GM12878 (cell line): ENCODE measurements at regions not wholly inside any gene's neighbourhood (a gene's known extent, or its start where the extent isn't known, plus 50 kb on each side); places are given as distances from the start of the nearest gene placed in this dataset.

ENCODE experiments used
- ATAC-seq: fragments of 200-7000 bp; cut with Tn5 transposase; 3 replicates; pipeline ENCODE4 v1.9.1; 2020; ENCODE audit warnings: mild to moderate bottlenecking, moderate library complexity
- BruUV-seq: library from RNA; stranded (reverse); fragments of 400-500 nt; replicated peaks from 2 replicates; lab custom pipeline; 2021; lab: Mats Ljungman, UMichigan
- CTCF ChIA-PET: fragments of 300-600 bp; sonication (Branson Sonifier 250); formaldehyde crosslinking; extraction: SDS; loops from one replicate; lab custom pipeline; 2021; ENCODE audit warnings: inconsistent platforms; lab: Yijun Ruan, JAX
- POLR2A ChIA-PET: fragments of 350-600 bp; formaldehyde crosslinking; extraction: SDS; loops from one replicate; lab custom pipeline; 2021; ENCODE audit warnings: inconsistent platforms; lab: Charles Lee
- RAD21 ChIA-PET: fragments of 300-600 bp; sonication (Branson Sonifier 250); formaldehyde crosslinking; loops from one replicate; lab custom pipeline; 2023; ENCODE audit warnings: antibody characterized with exemption; ENCODE audit not compliant: unreplicated experiment; lab: Charles Lee
- SMC1A ChIA-PET: fragments of 300-600 bp; sonication (Branson Sonifier 250); formaldehyde crosslinking; loops from one replicate; lab custom pipeline; 2023; ENCODE audit not compliant: unreplicated experiment, uncharacterized antibody; lab: Charles Lee
- DNase-seq: peaks from one replicate; pipeline ENCODE4 v3.0.0-alpha.2; 2011; ENCODE audit warnings: low read depth, low spot score
- FAIRE-seq: peaks from 3 replicates; lab custom pipeline; 2011; peaks lifted over from hg19 to GRCh38; lab: Jason Lieb, UNC
- H2AFZ ChIP-seq: 2 replicates; pipeline ENCODE4 v1.6.0; 2011; ENCODE audit warnings: low read depth, low read length, control low read depth; ENCODE audit not compliant: control insufficient read depth
- H3K27ac ChIP-seq: 2 replicates; pipeline ENCODE4 v1.5.1; 2011; ENCODE audit warnings: control low read depth; ENCODE audit not compliant: control insufficient read depth, insufficient read depth
- H3K27me3 ChIP-seq, 2 experiments: replicated peaks in 1 of 2; 2 replicates each; pipeline versions ENCODE4 v1.6.0 to v1.6.1; 2011; ENCODE audit warnings: low read length in 1 of 2; ENCODE audit not compliant: control insufficient read depth in 2 of 2, insufficient read depth in 2 of 2
- H3K36me3 ChIP-seq, 2 experiments: 2 replicates each; pipeline ENCODE4 v1.5.1; 2011; ENCODE audit warnings: low read length in 1 of 2; ENCODE audit not compliant: control insufficient read depth in 2 of 2, insufficient read depth in 2 of 2
- H3K4me1 ChIP-seq: 2 replicates; pipeline ENCODE4 v1.6.1; 2011; ENCODE audit warnings: mild to moderate bottlenecking, low read length, moderate library complexity, mixed read lengths; ENCODE audit not compliant: control insufficient read depth, insufficient read depth
- H3K4me2 ChIP-seq: 2 replicates; pipeline ENCODE4 v1.6.0; 2011; ENCODE audit warnings: control low read depth; ENCODE audit not compliant: control insufficient read depth, insufficient read depth
- H3K4me3 ChIP-seq: fragments of 200-600 bp; sonication (generic); 2 replicates; pipeline ENCODE4 v1.5.1; 2016
- H3K79me2 ChIP-seq: 2 replicates; pipeline ENCODE4 v1.6.0; 2011; ENCODE audit warnings: low read length; ENCODE audit not compliant: control insufficient read depth, insufficient read depth
- H3K9ac ChIP-seq: 2 replicates; pipeline ENCODE4 v1.8.0; 2011; ENCODE audit warnings: low read length, control low read depth, mixed read lengths; ENCODE audit not compliant: control insufficient read depth, insufficient read depth
- H3K9me3 ChIP-seq: replicated peaks from 3 replicates; pipeline ENCODE4 v1.5.1; 2011; ENCODE audit warnings: mild to moderate bottlenecking, low read length; ENCODE audit not compliant: control insufficient read depth, insufficient read depth
- H4K20me1 ChIP-seq: 2 replicates; pipeline ENCODE4 v1.6.0; 2011; ENCODE audit not compliant: control insufficient read depth, insufficient read depth
- BRCA1 ChIP-seq: IDR thresholded peaks from 2 replicates; pipeline ENCODE4 v1.6.1; 2011; ENCODE audit warnings: low read depth, low read length, improper control_type of control experiment
- CBX3 ChIP-seq: fragments of 200-600 bp; sonication (generic); IDR thresholded peaks from 2 replicates; pipeline ENCODE4 v1.6.1; 2016; ENCODE audit warnings: low read depth, borderline replicate concordance
- E4F1 ChIP-seq: fragments of 450-650 bp; IDR thresholded peaks from 2 replicates; pipeline ENCODE4 v1.6.1; 2018; ENCODE audit warnings: borderline replicate concordance, mild to moderate bottlenecking; ENCODE audit not compliant: partially characterized antibody
- FOXM1 ChIP-seq: IDR thresholded peaks from 2 replicates; pipeline ENCODE4 v1.6.1; 2012; ENCODE audit warnings: low read depth, mild to moderate bottlenecking, inconsistent platforms, low read length, moderate library complexity
- NR2C1 ChIP-seq: fragments of 450-650 bp; IDR thresholded peaks from 2 replicates; pipeline ENCODE4 v1.6.1; 2017; ENCODE audit warnings: antibody characterized with exemption, mild to moderate bottlenecking, moderate library complexity
- USF1 ChIP-seq: IDR thresholded peaks from 2 replicates; pipeline ENCODE4 v1.6.1; 2011; ENCODE audit warnings: borderline replicate concordance, low read depth, mild to moderate bottlenecking, moderate library complexity, mixed read lengths, low read length; ENCODE audit not compliant: insufficient read depth; ENCODE audit errors: extremely low read length
- ZBTB33 ChIP-seq: fragments of 450-650 bp; IDR thresholded peaks from 2 replicates; pipeline ENCODE4 v1.6.1; 2017; ENCODE audit warnings: mild to moderate bottlenecking
- ZNF687 ChIP-seq: fragments of 450-650 bp; IDR thresholded peaks from 2 replicates; pipeline ENCODE4 v1.6.1; 2017; ENCODE audit warnings: mild to moderate bottlenecking, moderate library complexity
- WGBS: methylation state at CpG from one replicate; pipeline ENCODE4 v1.1.6; 2016; ENCODE audit warnings: low lambda C conversion rate; ENCODE audit not compliant: insufficient replicate concordance, insufficient coverage; ENCODE audit errors: missing lambda C conversion rate; 5-methylcytosine and 5-hydroxymethylcytosine counted together
- in situ Hi-C: fragments of 300-500 bp; cut with MboI; formaldehyde crosslinking; loops from 9 replicates; pipeline ENCODE4 v1.14.3; 2018; ENCODE audit warnings: mixed read lengths
- intact Hi-C: fragments of 100-400 bp; cut with micrococcal nuclease; formaldehyde crosslinking; loops from one replicate; pipeline ENCODE4 v1.14.2; 2022; ENCODE audit not compliant: unreplicated experiment

- H4K20me1 ChIP-seq = no peaks in the 10 kb centered on the region
- no peaks in the 10 kb centered on the region for H3K9me3 ChIP-seq
- ChIA-PET SMC1A (no interaction called here), RAD21 (no interaction called here), CTCF (no interaction called here), POLR2A (interaction anchor here (0.6 kb wide), 1 partner anchor 10 kb away, joined by 4 read pairs; no protein-coding TSS in a partner anchor)
- H3K36me3 ChIP-seq = no peaks in the 10 kb centered on the region
- no peak overlapping the region for H3K9ac ChIP-seq
- no peaks in the 10 kb centered on the region for H3K27me3 ChIP-seq
- FAIRE-seq (no peak), DNase-seq (no peak), ATAC-seq (no peak)
- H3K27ac ChIP-seq = no peak overlapping the region
- H3K4me3 ChIP-seq = no peak overlapping the region
- 2% methylated on average over 4 of the region's 4 CpGs for WGBS
- no peak overlapping the region for H2AFZ ChIP-seq
- in situ Hi-C loops = no loop called here
- no peaks in the 10 kb centered on the region for H3K79me2 ChIP-seq
- intact Hi-C loops = no loop called here
- no TSS peak for BruUV-seq
- no peak overlapping the region for H3K4me2 ChIP-seq
- H3K4me1 ChIP-seq = no peaks in the 10 kb centered on the region
- TF ChIP-seq CBX3 (no peak), E4F1 (no peak)
Measured at GRCh38 chr14:41016213-41016612, 590.5 kb upstream of the LRFN5 start.

GRCh38 chr14:41000350-41000749 lies 606.3 kb upstream of the LRFN5 start:
- no peak for FAIRE-seq
- H3K4me2 ChIP-seq = no peak overlapping the region
- no peaks in the 10 kb centered on the region for H3K27me3 ChIP-seq
- intact Hi-C loops = no loop called here
- no peaks in the 10 kb centered on the region for H3K4me1 ChIP-seq
- ChIA-PET SMC1A (no interaction called here), POLR2A (no interaction called here), CTCF (no interaction called here), RAD21 (no interaction called here)
- 31% methylated on average over 3 of the region's 3 CpGs for WGBS
- H3K36me3 ChIP-seq = no peaks in the 10 kb centered on the region
- TF ChIP-seq ZBTB33 (no peak), BRCA1 (no peak), NR2C1 (no peak), FOXM1 (no peak), ZNF687 (no peak), USF1 (no peak)
- H3K27ac ChIP-seq = no peak overlapping the region
- no peak overlapping the region for H3K9ac ChIP-seq
- no peak for ATAC-seq
- no peaks in the 10 kb centered on the region for H3K9me3 ChIP-seq
- in situ Hi-C loops = no loop called here
- no peaks in the 10 kb centered on the region for H4K20me1 ChIP-seq
- H3K4me3 ChIP-seq = no peak overlapping the region
- H3K79me2 ChIP-seq = no peaks in the 10 kb centered on the region
- DNase-seq = no peak
- no TSS peak for BruUV-seq
- no peak overlapping the region for H2AFZ ChIP-seq
